Peyer's patch (tissue), 4 donors: ENCODE measurements at regions not wholly inside any gene's neighbourhood (a gene's known extent, or its start where the extent isn't known, plus 50 kb on each side); places are given as distances from the start of the nearest gene placed in this dataset.

ENCODE experiments used
- DNase-seq, 3 donors: peaks; one replicate each; pipeline ENCODE4 v3.0.0-alpha.2; 2017 to 2019
- H3K27ac ChIP-seq, 4 donors: fragments of 200-600 bp; sonication (generic); one replicate each; pipeline ENCODE4 v1.5.1; 2016 to 2019
- H3K27me3 ChIP-seq, 2 donors: fragments of 200-600 bp; sonication (generic); one replicate each; pipeline ENCODE4 v1.5.1; 2019
- H3K36me3 ChIP-seq, 3 donors: fragments of 200-600 bp; sonication (generic); one replicate each; pipeline ENCODE4 v1.5.1; 2016 to 2019
- H3K4me1 ChIP-seq, 4 donors: fragments of 200-600 bp; sonication (generic); one replicate each; pipeline ENCODE4 v1.5.1; 2016 to 2019
- H3K4me3 ChIP-seq, 4 donors: fragments of 200-600 bp; sonication (generic); 1 replicate in 3 of 4; 2 replicates in 1 of 4; pipeline ENCODE4 v1.5.1; 2016 to 2019; ENCODE audit warnings: mild to moderate bottlenecking in 1 of 4
- H3K9me3 ChIP-seq, 4 donors: fragments of 200-600 bp; sonication (generic); one replicate each; pipeline ENCODE4 v1.5.1; 2016 to 2019; ENCODE audit warnings: mild to moderate bottlenecking in 1 of 4
- CTCF ChIP-seq, 6 experiments: fragments of 450-650 bp in 4 of 6; fragments of 200-600 bp in 2 of 6; sonication (generic) in 1 of 6; IDR thresholded peaks; one replicate each; pipeline ENCODE4 v1.5.1; 2017 to 2019; ENCODE audit warnings: antibody characterized with exemption in 6 of 6, mild to moderate bottlenecking in 3 of 6, moderate library complexity in 1 of 6
- POLR2A ChIP-seq, 2 donors: fragments of 450-650 bp; IDR thresholded peaks; one replicate each; pipeline ENCODE4 v1.5.1; 2017; ENCODE audit warnings: antibody characterized with exemption in 2 of 2, mild to moderate bottlenecking in 2 of 2, moderate library complexity in 2 of 2

- TF ChIP-seq POLR2A (IDR thresholded peaks at IDR 0.05) (no peak), CTCF (IDR thresholded peaks at IDR 0.05) (no peak)
- DNase-seq, result no peak
- Histone ChIP-seq H3K27me3 (no peaks in the 10 kb centered on the region), H3K4me1 (no peaks in the 10 kb centered on the region), H3K36me3 (peaks cover 0 to 30% (median 0%) of the 10 kb centered on the region in 3 donors), H3K9me3 (no peaks in the 10 kb centered on the region), H3K27ac (no peak overlapping the region), H3K4me3 (no peak overlapping the region)
These were observed 127.3 kb downstream of the KATNIP start for GRCh38 chr16:27677263-27677662.

DNA sequence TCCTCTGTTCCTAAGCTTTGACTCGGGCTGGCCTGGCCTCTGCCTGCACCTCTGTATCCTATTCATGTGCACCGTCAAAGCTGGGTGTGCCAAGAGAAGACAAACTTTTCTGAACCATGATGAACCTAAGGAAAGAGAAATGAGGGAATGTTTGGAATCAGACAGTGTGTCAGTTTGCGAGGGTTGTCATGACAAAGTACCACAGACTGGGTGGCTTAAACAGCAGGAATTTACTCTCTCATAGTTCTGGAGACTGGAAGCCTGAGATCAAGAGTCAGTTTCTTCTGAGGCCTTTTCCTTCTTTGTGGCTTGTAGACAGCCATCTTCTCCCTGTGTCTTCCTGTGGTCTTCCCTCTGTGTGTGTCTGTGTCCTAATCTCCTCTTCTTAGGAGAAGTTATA lies 129.0 kb downstream of the KATNIP start:
- H3K9me3 ChIP-seq, result no peaks in the 10 kb centered on the region
- no peak overlapping the region for H3K27ac ChIP-seq
- DNase-seq, result no peak
- H3K4me1 ChIP-seq, result no peaks in the 10 kb centered on the region
- H3K27me3 ChIP-seq, result no peaks in the 10 kb centered on the region
- peaks cover 0 to 43% (median 0%) of the 10 kb centered on the region in 3 donors for H3K36me3 ChIP-seq
- H3K4me3 ChIP-seq, result no peak overlapping the region
- no peak for TF ChIP-seq POLR2A (IDR thresholded peaks at IDR 0.05)
- TF ChIP-seq CTCF (IDR thresholded peaks at IDR 0.05), result no peak

DNA sequence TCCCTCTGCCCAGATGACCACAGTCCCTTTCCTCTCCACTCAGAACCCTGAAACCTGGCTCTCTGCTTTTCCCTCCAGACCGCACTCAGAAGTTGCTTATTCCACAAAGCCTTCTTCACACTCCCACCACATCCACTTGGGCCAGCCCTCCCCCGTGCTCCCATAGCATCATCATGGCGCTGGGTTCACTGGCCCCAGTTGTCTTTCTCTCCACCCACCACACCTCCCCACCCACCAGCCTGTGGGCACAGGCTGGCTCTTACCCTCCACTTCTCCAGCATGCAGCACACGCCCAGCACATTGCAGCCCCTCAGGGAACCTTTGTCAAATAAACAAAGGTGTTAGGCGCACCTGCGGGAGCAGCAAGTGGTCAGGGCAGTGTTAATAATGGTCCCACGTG lies 130.0 kb downstream of the KATNIP start:
- no peak for TF ChIP-seq CTCF (IDR thresholded peaks at IDR 0.05)
- TF ChIP-seq POLR2A (IDR thresholded peaks at IDR 0.05), result no peak
- H3K4me3 ChIP-seq, result no peak overlapping the region
- DNase-seq, result no peak
- H3K36me3 ChIP-seq, result peaks cover 0 to 43% (median 0%) of the 10 kb centered on the region in 3 donors
- no peaks in the 10 kb centered on the region for H3K9me3 ChIP-seq
- no peak overlapping the region for H3K27ac ChIP-seq
- no peaks in the 10 kb centered on the region for H3K27me3 ChIP-seq
- no peaks in the 10 kb centered on the region for H3K4me1 ChIP-seq

DNA sequence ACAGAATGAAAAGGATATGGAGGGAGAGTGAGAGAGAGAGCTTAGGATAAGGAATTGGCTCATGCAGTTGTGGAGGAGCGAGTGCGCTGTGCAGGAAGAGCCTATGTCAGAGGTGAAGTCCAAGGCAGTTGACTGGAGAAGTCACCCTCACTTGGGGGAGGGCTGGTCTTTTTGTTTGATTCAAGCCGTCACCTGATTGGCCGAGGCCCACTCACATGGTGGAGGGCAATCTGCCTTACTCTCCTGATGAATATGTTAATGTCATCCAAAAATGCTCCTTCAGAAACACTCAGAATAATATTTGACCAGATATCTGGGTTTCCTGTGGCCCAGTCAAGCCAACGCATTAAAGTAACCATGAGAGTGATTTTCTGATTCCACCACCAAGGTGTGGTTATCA lies 131.7 kb downstream of the KATNIP start:
- TF ChIP-seq POLR2A (IDR thresholded peaks at IDR 0.05), result no peak
- TF ChIP-seq CTCF (IDR thresholded peaks at IDR 0.05), result no peak
- Histone ChIP-seq H3K27me3 (no peaks in the 10 kb centered on the region), H3K36me3 (peaks cover 0 to 43% (median 0%) of the 10 kb centered on the region in 3 donors), H3K4me1 (no peaks in the 10 kb centered on the region), H3K9me3 (no peaks in the 10 kb centered on the region), H3K4me3 (no peak overlapping the region), H3K27ac (no peak overlapping the region)
- DNase-seq, result no peak

- no peak overlapping the region for H3K27ac ChIP-seq
These were observed 134.1 kb downstream of the KATNIP start for GRCh38 chr16:27684047-27684446.

More at GRCh38 chr16:27684047-27684446, 134.1 kb downstream of the KATNIP start:
- no peak for TF ChIP-seq POLR2A (IDR thresholded peaks at IDR 0.05)
- no peak for TF ChIP-seq CTCF (IDR thresholded peaks at IDR 0.05)
- H3K9me3 ChIP-seq, result no peaks in the 10 kb centered on the region
- no peaks in the 10 kb centered on the region for H3K27me3 ChIP-seq
- H3K36me3 ChIP-seq, result peaks cover 0 to 35% (median 0%) of the 10 kb centered on the region in 3 donors
- no peak overlapping the region for H3K4me3 ChIP-seq
- no peak for DNase-seq
- no peaks in the 10 kb centered on the region for H3K4me1 ChIP-seq
